T47D (cell line): ENCODE measurements at regions not wholly inside any gene's neighbourhood (a gene's known extent, or its start where the extent isn't known, plus 50 kb on each side); places are given as distances from the start of the nearest gene placed in this dataset.
"Not testable (repeated sequence)": the region's sequence is repeated elsewhere in the genome, so short reads cannot be mapped to it uniquely, and the experiment has no call there.

Source experiments
- DNase-seq, 2 experiments: peaks; one replicate each; pipeline versions ENCODE4 v3.0.0 to v3.0.0-alpha.2; 2011 to 2012; ENCODE audit warnings: low read depth in 1 of 2, low spot score in 1 of 2
- JUND ChIP-seq: IDR thresholded peaks from 2 replicates; pipeline ENCODE4 v1.6.1; 2012; ENCODE audit warnings: low read depth
- in situ Hi-C: cut with HindIII; loops from 2 replicates; pipeline ENCODE4 v1.10.0; 2016; ENCODE audit warnings: low sequenced_read_pairs, low pct_unique_long_range_greater_than_20kb

DNA sequence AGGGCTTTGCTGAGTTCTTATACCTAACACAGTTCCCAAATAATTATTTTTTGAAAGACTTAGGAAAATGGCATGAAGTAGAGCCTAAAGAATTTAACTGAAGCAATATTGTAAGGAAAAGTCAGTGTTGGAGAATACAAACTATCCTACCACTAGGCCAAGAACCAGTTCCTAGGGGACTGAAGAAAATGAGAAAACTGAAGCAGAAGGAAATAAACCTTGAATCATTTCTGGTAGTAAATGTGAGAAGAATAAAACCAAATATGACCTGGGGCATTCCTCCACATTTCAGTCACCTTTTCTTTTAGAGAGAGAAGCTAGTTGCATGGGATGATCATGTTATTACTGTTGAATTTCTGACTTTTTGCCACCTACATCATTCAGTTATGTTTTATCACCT lies 1393.9 kb upstream of the C9orf72 start:
- TF ChIP-seq JUND, result no peak
- in situ Hi-C loops, result no loop called here
- no peak for DNase-seq

- in situ Hi-C loops, result no loop called here
- no peak for TF ChIP-seq JUND
- DNase-seq, result no peak
Measured at GRCh38 chr9:28970241-28970654, 1397.0 kb upstream of the C9orf72 start.

DNA sequence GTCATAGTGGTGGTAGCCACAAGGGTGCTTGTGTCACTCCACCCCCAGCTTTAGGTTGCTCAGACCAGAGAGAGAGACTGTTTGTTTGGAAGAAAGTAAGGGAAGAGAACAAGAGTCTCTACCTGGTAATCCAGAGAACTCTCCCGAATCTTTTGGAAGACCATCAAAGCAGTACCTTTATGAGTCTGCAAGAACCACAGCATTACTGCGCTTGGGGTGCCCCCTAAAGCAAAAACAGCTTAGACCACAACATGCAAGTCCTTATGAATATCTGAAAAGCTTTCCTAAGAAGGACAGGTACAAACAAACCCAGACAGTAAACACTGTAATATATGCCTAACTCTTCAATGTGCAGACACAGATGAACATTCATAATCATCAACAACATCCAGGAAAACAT lies 1398.6 kb upstream of the C9orf72 start:
- no peak for DNase-seq
- no peak for TF ChIP-seq JUND
- in situ Hi-C loops, result no loop called here

GRCh38 chr9:28976250-28976649 lies 1403.0 kb upstream of the C9orf72 start:
- DNase-seq, result no peak
- no peak for TF ChIP-seq JUND
- in situ Hi-C loops, result no loop called here

DNA sequence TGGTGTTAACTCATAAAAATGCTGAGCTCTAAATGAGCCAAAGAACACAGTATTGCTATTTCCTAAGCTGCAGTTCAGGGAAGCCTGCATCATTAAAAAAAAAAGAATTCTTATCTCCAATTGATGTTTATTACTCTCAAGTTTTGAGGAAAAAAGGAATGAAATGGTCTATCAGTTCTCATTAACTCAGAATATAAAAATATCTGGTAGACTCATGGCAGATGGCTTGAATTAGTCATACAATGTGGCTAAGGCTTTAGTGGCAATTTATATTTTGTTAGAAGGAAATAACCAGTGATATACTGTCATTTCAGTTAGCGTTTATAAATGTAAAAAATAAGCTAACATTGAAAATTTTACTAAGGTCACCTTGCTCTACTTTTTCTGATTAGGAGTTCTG lies 1403.4 kb upstream of the C9orf72 start:
- DNase-seq, result no peak
- TF ChIP-seq JUND, result no peak
- in situ Hi-C loops, result no loop called here

DNA sequence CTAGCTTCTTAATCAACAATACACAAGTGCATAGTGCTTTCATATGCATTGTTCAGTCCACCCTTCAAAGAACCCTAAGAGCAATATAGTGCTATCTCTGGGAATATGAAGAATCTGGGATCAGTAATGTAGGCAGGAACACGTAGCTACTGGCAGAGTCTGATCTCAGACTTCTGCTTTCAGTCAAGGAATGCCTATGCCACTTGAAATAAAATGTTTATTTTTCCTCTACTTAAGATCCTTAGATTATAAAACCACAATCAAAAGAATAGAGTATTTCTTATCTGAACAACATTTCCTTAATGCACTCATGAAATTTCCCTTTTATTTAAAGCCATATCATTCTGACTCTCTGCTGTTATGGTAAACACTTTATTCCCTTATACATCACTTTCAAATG lies 1407.8 kb upstream of the C9orf72 start:
- no peak for DNase-seq
- in situ Hi-C loops, result no loop called here
- no peak for TF ChIP-seq JUND

- TF ChIP-seq JUND, result no peak
- in situ Hi-C loops, result no loop called here
- no peak for DNase-seq
Measured at GRCh38 chr9:28981711-28982110, 1408.4 kb upstream of the C9orf72 start.

- no peak for DNase-seq
- TF ChIP-seq JUND, result no peak
- in situ Hi-C loops, result no loop called here
Measured at GRCh38 chr9:28984016-28984415, 1410.7 kb upstream of the C9orf72 start.

GRCh38 chr9:28990009-28990408 lies 1416.7 kb upstream of the C9orf72 start:
- DNase-seq, in situ Hi-C loops: not testable (repeated sequence)

DNA sequence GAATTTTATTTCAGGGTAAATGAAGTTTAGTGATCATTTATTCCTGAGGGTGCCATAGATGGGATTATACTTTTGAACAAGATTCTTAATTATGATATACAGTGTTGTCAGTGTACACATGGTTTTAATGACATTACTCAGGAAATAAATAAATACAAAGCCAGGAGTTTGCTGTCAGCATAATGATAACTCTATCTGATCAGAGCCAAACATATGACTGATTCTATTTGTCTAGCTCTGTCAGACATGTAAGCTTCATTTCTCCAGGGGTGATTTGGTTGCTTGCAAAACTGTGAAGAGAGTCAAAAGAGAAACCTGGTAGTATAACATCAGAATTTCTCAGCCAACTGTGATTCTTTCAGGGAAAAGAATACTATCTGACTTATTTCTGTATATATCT lies 1425.8 kb upstream of the C9orf72 start:
- no peak for TF ChIP-seq JUND
- no peak for DNase-seq
- in situ Hi-C loops, result no loop called here

DNA sequence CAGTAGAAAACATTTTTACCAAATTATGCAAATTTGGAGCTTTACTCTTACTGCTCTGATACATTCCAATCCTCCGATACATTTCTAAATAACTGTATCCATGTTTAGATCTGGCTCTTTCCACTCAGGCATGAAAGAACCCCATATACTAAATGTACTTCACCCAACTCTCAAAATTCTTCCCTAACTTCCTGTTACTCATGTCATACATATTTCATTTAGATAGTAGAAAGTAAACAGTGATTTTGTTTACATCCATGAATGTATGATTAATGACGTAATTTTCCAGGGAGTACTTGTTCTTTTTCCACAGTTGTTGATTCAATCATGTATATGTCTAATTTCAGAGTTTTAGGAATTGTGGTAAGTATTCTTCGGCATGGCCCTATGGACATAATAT lies 1426.5 kb upstream of the C9orf72 start:
- no peak for TF ChIP-seq JUND
- in situ Hi-C loops, result no loop called here
- no peak for DNase-seq

- TF ChIP-seq JUND, result no peak
- in situ Hi-C loops, result no loop called here
- no peak for DNase-seq
Measured at GRCh38 chr9:29001006-29001405, 1427.7 kb upstream of the C9orf72 start.

DNA sequence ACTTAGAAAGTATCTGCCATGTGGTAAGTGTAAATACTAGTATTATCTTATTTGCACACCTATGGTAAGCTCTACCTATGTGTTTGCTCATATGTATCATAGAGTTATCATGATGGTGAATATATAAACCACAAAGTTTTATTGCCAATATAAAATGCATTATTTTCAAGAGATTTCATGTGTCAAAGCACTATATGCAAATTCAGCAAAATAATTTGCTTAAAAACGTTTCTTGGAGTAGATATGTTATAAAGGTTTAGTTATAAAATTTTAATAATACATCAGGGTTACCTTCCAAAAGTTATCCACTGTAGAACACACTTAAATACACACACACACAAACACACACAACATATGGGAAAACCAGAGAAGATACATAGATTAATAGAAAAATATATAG lies 1431.7 kb upstream of the C9orf72 start:
- in situ Hi-C loops, result no loop called here
- TF ChIP-seq JUND, result no peak
- DNase-seq, result no peak

- no peak for TF ChIP-seq JUND
- in situ Hi-C loops, result no loop called here
- no peak for DNase-seq
Measured at GRCh38 chr9:29006628-29007027, 1433.3 kb upstream of the C9orf72 start.

GRCh38 chr9:29012911-29013310 lies 1439.6 kb upstream of the C9orf72 start:
- DNase-seq, result no peak
- in situ Hi-C loops, result no loop called here
- TF ChIP-seq JUND, result no peak
